B cell (primary cell): ENCODE measurements at regions not wholly inside any gene's neighbourhood (a gene's known extent, or its start where the extent isn't known, plus 50 kb on each side); places are given as distances from the start of the nearest gene placed in this dataset.

Experiments
- ATAC-seq: fragments of 200-7000 bp; cut with Tn5 transposase; one replicate; pipeline ENCODE4 v1.10.0; 2021; ENCODE audit warnings: low read depth, mild to moderate bottlenecking, moderate number of reproducible peaks, moderate library complexity
- CTCF ChIA-PET: fragments of 350-600 bp; sonication (Branson Sonifier 250); formaldehyde crosslinking; loops from one replicate; lab custom pipeline; 2021; ENCODE audit warnings: antibody characterized with exemption, inconsistent platforms; lab: Charles Lee
- POLR2A ChIA-PET: fragments of 350-600 bp; sonication (Branson Sonifier 250); formaldehyde crosslinking; loops from one replicate; lab custom pipeline; 2021; ENCODE audit warnings: antibody characterized with exemption; lab: Charles Lee
- DNase-seq: peaks from one replicate; pipeline ENCODE4 v3.0.0; 2013
- H2AFZ ChIP-seq: 2 replicates; pipeline ENCODE4 v1.6.1; 2012; ENCODE audit warnings: mild to moderate bottlenecking, low read depth, low read length; ENCODE audit not compliant: insufficient read depth, poor library complexity, severe bottlenecking
- H3K27ac ChIP-seq, 2 donors: 1 replicate in 1 of 2; 2 replicates in 1 of 2; pipeline ENCODE4 v1.5.1; 2012 to 2013; ENCODE audit warnings: low read length in 2 of 2, mild to moderate bottlenecking in 2 of 2, moderate library complexity in 1 of 2
- H3K27me3 ChIP-seq, 4 experiments: fragments of 200-600 bp in 1 of 4; sonication (generic) in 1 of 4; replicated peaks in 1 of 4; 1 replicate in 2 of 4; 2 replicates in 2 of 4; pipeline versions ENCODE4 v1.6.1 to v1.7.0; 2013 to 2016; ENCODE audit warnings: low read length in 3 of 4, mild to moderate bottlenecking in 2 of 4, mixed read lengths in 1 of 4, moderate library complexity in 1 of 4; ENCODE audit not compliant: insufficient read depth in 4 of 4, control insufficient read depth in 3 of 4; ENCODE audit errors: control extremely low read depth in 1 of 4
- H3K36me3 ChIP-seq, 2 experiments: replicated peaks in 1 of 2; 1 replicate in 1 of 2; 2 replicates in 1 of 2; pipeline versions ENCODE4 v1.6.1 to v1.7.1; 2013; ENCODE audit warnings: low read length in 1 of 2; ENCODE audit not compliant: insufficient read depth in 2 of 2, control insufficient read depth in 1 of 2; ENCODE audit errors: control extremely low read depth in 1 of 2, extremely low read depth in 1 of 2
- H3K4me1 ChIP-seq, 2 donors: fragments of 200-600 bp in 1 of 2; sonication (generic) in 1 of 2; 1 replicate in 1 of 2; 2 replicates in 1 of 2; pipeline versions ENCODE4 v1.5.1 to v1.6.1; 2013 to 2017; ENCODE audit warnings: low read length in 2 of 2; ENCODE audit not compliant: control insufficient read depth in 2 of 2, insufficient read depth in 2 of 2
- H3K4me2 ChIP-seq: replicated peaks from 2 replicates; pipeline ENCODE3; 2012; ENCODE audit warnings: mild to moderate bottlenecking, low read depth, low read length; ENCODE audit not compliant: poor library complexity, severe bottlenecking
- H3K4me3 ChIP-seq, 5 experiments: fragments of 200-600 bp in 1 of 5; sonication (generic) in 1 of 5; 1 replicate in 3 of 5; 2 replicates in 2 of 5; pipeline versions ENCODE4 v1.5.1 to v1.7.0; 2011 to 2016; ENCODE audit warnings: low read length in 4 of 5, mild to moderate bottlenecking in 4 of 5, low read depth in 2 of 5, control low read depth in 1 of 5, moderate library complexity in 1 of 5; ENCODE audit not compliant: insufficient read depth in 1 of 5; ENCODE audit errors: control extremely low read depth in 1 of 5, extremely low read depth in 1 of 5
- H3K79me2 ChIP-seq: fragments of 200-600 bp; sonication (generic); one replicate; pipeline ENCODE4 v1.6.0; 2016; ENCODE audit warnings: low read length; ENCODE audit not compliant: control insufficient read depth, insufficient read depth
- H3K9ac ChIP-seq: fragments of 200-600 bp; sonication (generic); 2 replicates; pipeline ENCODE4 v1.6.1; 2017; ENCODE audit warnings: mild to moderate bottlenecking, low read length, moderate library complexity
- H3K9me3 ChIP-seq, 3 donors: one replicate each; pipeline versions ENCODE4 v1.6.1 to v1.7.1; 2013; ENCODE audit warnings: low read length in 2 of 3; ENCODE audit not compliant: control insufficient read depth in 2 of 3, insufficient read depth in 1 of 3; ENCODE audit errors: control extremely low read depth in 1 of 3
- H4K20me1 ChIP-seq: 2 replicates; pipeline ENCODE4 v1.6.0; 2012; ENCODE audit warnings: mild to moderate bottlenecking, low read length; ENCODE audit not compliant: insufficient read depth, control insufficient read depth, poor library complexity, severe bottlenecking
- H3K27ac Mint-ChIP-seq: one replicate; pipeline ENCODE4 v1.8.0; 2021; ENCODE audit warnings: mixed read lengths
- H3K27me3 Mint-ChIP-seq: one replicate; pipeline ENCODE4 v1.8.0; 2021; ENCODE audit warnings: mixed read lengths
- H3K4me1 Mint-ChIP-seq: one replicate; pipeline ENCODE4 v1.8.0; 2021; ENCODE audit warnings: mixed read lengths
- H3K4me3 Mint-ChIP-seq: one replicate; pipeline ENCODE4 v1.8.0; 2021; ENCODE audit warnings: mixed read lengths
- H3K9me3 Mint-ChIP-seq: one replicate; pipeline ENCODE4 v1.8.0; 2022; ENCODE audit warnings: mixed read lengths; ENCODE audit not compliant: insufficient read depth
- EZH2 ChIP-seq: IDR thresholded peaks from 2 replicates; pipeline ENCODE4 v1.6.1; 2012; ENCODE audit warnings: borderline replicate concordance, low read depth, mild to moderate bottlenecking, moderate library complexity, low read length; ENCODE audit not compliant: insufficient read depth, poor library complexity, severe bottlenecking
- WGBS: methylation state at CpG from one replicate; pipeline ENCODE4 v1.1.5; 2013; ENCODE audit warnings: missing lambda C conversion rate; ENCODE audit not compliant: insufficient coverage; 5-methylcytosine and 5-hydroxymethylcytosine counted together
- intact Hi-C: fragments of 100-400 bp; cut with micrococcal nuclease; formaldehyde crosslinking; loops from one replicate; pipeline ENCODE4 v1.10.0; 2022
- TF ChIP-seq, protein P1 (sequence below): fragments of 200-600 bp; IDR thresholded peaks from one replicate; pipeline ENCODE4 v1.8.0; 2022; ENCODE audit warnings: antibody characterized with exemption, mild to moderate bottlenecking

GRCh38 chr16:73955255-73955654 is 341.4 kb upstream of the PSMD7 start:
- Histone ChIP-seq H3K79me2 (no peaks in the 10 kb centered on the region), H4K20me1 (no peaks in the 10 kb centered on the region), H3K27ac (no peak overlapping the region), H2AFZ (no peak overlapping the region), H3K27me3 (no peaks in the 10 kb centered on the region), H3K4me3 (no peak overlapping the region), H3K4me1 (no peaks in the 10 kb centered on the region), H3K4me2 (no peak overlapping the region), H3K9ac (no peak overlapping the region), H3K9me3 (no peaks in the 10 kb centered on the region), H3K36me3 (no peaks in the 10 kb centered on the region)
- no CpG with 5 or more reads among the region's 1 CpG for WGBS
- ChIA-PET POLR2A (no interaction called here), CTCF (interaction anchor here (0.6 to 2.3 kb wide), 4 partner anchors 1122 to 1827 kb away, joined by 3 to 5 read pairs (median 3); no protein-coding TSS in a partner anchor)
- no peak for ATAC-seq
- Mint-ChIP-seq H3K27me3 (peaks cover 7% of the 10 kb centered on the region), H3K4me3 (no peak overlapping the region), H3K27ac (no peak overlapping the region), H3K4me1 (no peaks in the 10 kb centered on the region), H3K9me3 (no peaks in the 10 kb centered on the region)
- intact Hi-C loops = no loop called here
- no peak for TF ChIP-seq EZH2
- TF ChIP-seq, protein P1, sequence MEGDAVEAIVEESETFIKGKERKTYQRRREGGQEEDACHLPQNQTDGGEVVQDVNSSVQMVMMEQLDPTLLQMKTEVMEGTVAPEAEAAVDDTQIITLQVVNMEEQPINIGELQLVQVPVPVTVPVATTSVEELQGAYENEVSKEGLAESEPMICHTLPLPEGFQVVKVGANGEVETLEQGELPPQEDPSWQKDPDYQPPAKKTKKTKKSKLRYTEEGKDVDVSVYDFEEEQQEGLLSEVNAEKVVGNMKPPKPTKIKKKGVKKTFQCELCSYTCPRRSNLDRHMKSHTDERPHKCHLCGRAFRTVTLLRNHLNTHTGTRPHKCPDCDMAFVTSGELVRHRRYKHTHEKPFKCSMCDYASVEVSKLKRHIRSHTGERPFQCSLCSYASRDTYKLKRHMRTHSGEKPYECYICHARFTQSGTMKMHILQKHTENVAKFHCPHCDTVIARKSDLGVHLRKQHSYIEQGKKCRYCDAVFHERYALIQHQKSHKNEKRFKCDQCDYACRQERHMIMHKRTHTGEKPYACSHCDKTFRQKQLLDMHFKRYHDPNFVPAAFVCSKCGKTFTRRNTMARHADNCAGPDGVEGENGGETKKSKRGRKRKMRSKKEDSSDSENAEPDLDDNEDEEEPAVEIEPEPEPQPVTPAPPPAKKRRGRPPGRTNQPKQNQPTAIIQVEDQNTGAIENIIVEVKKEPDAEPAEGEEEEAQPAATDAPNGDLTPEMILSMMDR = no peak
- no peak for DNase-seq

- ATAC-seq = no peak
- Mint-ChIP-seq H3K27ac (no peak overlapping the region), H3K9me3 (no peaks in the 10 kb centered on the region), H3K4me1 (no peaks in the 10 kb centered on the region), H3K4me3 (no peak overlapping the region), H3K27me3 (peaks cover 5% of the 10 kb centered on the region)
- H3K4me3 ChIP-seq = no peak overlapping the region
- DNase-seq = no peak
- intact Hi-C loops = no loop called here
- no peak overlapping the region for H3K4me2 ChIP-seq
- TF ChIP-seq EZH2 = no peak
- H3K9me3 ChIP-seq = no peaks in the 10 kb centered on the region
- H3K27ac ChIP-seq = no peak overlapping the region
- POLR2A ChIA-PET = no interaction called here
- H3K36me3 ChIP-seq = no peaks in the 10 kb centered on the region
- CTCF ChIA-PET = no interaction called here
- WGBS = 54% methylated on average over 3 of the region's 3 CpGs
- no peaks in the 10 kb centered on the region for H3K4me1 ChIP-seq
- no peaks in the 10 kb centered on the region for H3K27me3 ChIP-seq
- H4K20me1 ChIP-seq = no peaks in the 10 kb centered on the region
- no peak overlapping the region for H2AFZ ChIP-seq
- no peak overlapping the region for H3K9ac ChIP-seq
- H3K79me2 ChIP-seq = no peaks in the 10 kb centered on the region
These were observed 345.1 kb upstream of the PSMD7 start for GRCh38 chr16:73951481-73951880.
